HG02610 (cell line): ENCODE measurements at regions not wholly inside any gene's neighbourhood (a gene's known extent, or its start where the extent isn't known, plus 50 kb on each side); places are given as distances from the start of the nearest gene placed in this dataset.

ENCODE experiments used
- ATAC-seq: cut with Tn5 transposase; IDR thresholded peaks from one replicate; pipeline ENCODE4 v1.9.1; 2021; ENCODE audit warnings: mild to moderate bottlenecking, moderate library complexity; ENCODE audit not compliant: unreplicated experiment

- no peak for ATAC-seq
Observed at GRCh38 chr12:92294676-92295440, 149.2 kb upstream of the BTG1 start.

DNA sequence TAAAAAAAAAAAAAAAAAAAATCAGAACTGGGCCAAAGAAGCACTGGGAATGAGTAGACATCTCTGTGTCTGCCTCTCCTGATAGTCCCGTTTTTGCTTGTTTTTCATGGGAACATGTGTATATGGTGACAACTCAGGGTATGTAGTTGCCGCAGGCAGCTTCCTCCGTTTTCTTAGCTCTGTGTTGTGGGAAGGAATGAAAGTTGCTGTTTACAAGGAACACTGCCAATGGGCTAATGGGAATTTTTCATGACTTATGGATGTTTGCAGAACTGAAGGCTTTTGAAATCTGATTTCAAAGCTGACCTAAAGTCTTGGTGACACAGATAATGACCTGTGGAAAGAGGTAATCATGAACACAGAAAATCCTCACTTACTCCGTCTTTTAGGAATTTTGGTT lies 146.4 kb upstream of the BTG1 start:
- no peak for ATAC-seq

GRCh38 chr12:92290886-92291285 lies 145.2 kb upstream of the BTG1 start:
- ATAC-seq, result no peak

DNA sequence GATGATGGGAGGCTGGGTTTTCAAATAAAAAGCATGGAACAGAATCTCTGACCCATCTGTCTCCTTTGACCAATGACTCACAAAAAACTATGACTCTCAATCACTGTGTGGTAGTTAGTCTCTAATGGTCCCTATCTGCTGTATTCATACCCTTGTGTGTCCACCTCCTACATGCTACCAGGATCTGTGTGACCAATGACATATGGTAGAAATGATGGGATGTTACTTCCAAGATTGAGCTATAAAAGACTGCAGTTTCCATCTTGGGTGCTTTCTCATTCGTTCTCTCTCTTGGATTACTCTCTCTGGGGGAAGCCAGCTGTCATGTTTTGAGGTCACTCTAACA lies 144.7 kb upstream of the BTG1 start:
- no peak for ATAC-seq

GRCh38 chr12:92289629-92290349 lies 144.1 kb upstream of the BTG1 start:
- no peak for ATAC-seq

DNA sequence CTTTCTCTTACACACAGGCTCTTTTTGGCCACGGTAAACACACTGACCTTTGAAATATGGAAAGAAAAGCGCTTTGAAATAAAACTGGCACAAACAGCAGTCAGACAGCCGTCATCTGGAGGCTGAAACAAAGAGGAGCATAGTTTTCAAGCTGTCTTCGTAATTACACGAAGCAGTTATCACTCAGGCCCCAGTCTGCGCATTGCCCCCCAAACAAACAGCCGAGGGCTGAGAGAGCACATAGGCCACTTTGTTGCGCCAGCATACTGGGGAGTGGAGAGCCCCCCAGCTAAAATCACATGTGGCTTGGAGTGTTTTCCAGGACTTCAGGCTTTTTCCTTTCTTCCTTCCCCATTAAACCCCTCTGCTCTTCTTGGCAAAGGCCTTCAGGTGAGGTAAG lies 142.9 kb upstream of the BTG1 start:
- ATAC-seq, result no peak

GRCh38 chr12:92278378-92278828 lies 132.8 kb upstream of the BTG1 start:
- no peak for ATAC-seq

DNA sequence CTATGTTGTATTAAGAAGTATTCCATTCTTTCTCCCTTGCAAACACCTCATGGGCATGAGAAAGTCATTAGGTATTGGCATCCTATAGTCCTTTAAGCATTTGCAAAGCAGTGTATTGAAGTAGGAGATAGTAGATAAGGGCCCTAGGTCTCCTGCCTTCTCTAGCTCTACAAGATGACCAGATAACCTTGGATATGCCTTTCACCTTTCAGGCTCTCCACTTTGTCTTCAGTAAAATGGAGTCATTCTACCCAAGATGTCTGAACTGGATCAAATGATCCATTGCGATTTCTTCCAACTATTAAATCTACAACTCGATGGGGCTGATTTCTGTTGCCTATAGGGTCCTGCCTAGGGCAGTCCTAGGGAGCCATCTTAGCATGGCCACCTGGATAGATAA lies 132.1 kb upstream of the BTG1 start:
- no peak for ATAC-seq

GRCh38 chr12:92276276-92276675 lies 130.6 kb upstream of the BTG1 start:
- ATAC-seq, result no peak

DNA sequence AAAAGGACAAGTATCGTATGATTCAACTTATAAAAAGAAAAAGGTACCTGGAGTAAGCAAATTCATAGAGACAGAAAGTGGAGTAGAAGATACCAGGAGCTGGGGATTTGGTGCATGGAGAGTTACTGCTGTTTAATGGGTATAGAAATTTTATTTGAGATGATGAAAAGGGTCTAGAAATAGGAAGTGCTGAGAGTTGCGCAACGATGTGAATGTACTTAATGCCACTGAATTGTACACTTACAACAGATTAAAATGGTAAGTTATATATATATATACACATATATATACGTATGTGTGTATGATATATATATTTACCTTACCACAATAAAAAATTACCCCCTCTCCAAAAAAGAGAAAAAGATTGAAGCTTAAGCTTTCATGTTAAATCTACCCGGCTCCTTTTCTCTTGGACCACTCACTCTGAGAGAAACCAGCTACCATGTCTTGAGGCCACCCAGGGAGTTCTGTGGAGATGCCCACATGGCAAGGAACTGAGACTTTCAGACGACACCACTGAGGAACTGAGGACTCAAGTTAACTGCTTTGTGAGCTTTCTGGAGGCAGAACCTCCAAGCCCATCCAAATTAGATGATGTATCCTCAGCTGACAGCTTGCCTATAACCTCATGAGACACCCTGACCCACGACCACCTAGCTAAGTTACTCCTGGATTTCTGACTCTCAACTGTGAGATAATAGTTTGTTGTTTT lies 130.0 kb upstream of the BTG1 start:
- ATAC-seq, result no peak

- ATAC-seq, result no peak
Observed at GRCh38 chr12:92273076-92273475, 127.4 kb upstream of the BTG1 start.

GRCh38 chr12:92272061-92272964 lies 126.7 kb upstream of the BTG1 start:
- no peak for ATAC-seq

DNA sequence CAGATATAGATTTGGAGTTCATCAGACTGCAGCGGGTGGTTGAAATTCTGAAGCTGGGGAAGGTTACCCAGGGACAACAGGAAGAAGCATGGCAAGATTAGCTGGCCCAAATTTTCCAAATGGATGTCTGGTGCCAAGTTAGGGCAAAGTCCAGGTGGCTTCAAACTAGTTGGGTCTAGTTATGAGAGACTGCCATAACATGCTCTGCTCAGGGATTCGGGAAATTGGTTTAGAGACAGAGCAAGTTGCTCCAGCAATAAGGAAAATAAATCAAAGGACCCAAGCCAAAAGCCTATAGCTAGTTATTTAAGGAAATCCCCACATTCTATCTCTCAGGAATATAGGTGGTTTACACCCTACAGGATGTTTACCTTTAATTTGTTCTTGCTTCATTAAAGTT lies 125.7 kb upstream of the BTG1 start:
- ATAC-seq, result no peak

- ATAC-seq, result no peak
Observed at GRCh38 chr12:92270521-92270920, 124.9 kb upstream of the BTG1 start.

DNA sequence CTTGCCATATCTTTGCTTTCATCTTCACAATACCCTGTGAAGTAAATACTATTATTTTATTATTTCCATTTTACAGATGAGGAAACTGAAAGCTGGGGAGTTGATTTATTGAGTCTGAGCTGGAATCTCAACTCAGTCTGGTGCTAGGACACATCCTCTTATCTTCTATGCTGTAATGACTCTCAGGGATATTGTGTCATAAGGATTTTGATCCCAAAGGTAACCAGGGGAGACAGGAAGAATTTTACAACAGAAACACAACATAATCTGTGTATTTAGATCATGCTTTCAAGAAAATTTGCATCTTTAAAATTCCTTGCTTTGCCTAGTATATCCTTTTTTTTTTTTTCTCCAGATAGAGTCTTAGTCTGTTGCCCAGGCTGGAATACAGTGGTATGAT lies 123.3 kb upstream of the BTG1 start:
- ATAC-seq, result no peak

GRCh38 chr12:92261692-92262091 lies 116.0 kb upstream of the BTG1 start:
- no peak for ATAC-seq

DNA sequence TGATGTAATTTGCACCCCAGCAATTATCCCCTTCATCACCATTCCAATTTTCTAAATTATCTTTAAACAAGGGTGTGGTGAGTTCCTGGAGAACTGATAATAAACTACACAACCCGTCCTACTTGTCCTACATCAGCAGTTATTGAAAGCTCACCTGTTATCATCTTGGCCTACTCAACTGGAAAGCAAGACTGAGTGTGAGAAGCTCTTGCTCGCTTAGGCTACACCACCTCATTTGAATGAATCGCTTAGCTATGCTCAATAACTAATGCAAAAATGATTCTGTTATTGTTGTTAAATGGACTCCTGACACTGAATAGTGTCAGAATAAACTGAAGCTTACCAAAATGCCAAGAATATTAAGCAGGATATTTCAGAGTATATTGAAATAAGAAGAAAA lies 115.4 kb upstream of the BTG1 start:
- ATAC-seq, result no peak

DNA sequence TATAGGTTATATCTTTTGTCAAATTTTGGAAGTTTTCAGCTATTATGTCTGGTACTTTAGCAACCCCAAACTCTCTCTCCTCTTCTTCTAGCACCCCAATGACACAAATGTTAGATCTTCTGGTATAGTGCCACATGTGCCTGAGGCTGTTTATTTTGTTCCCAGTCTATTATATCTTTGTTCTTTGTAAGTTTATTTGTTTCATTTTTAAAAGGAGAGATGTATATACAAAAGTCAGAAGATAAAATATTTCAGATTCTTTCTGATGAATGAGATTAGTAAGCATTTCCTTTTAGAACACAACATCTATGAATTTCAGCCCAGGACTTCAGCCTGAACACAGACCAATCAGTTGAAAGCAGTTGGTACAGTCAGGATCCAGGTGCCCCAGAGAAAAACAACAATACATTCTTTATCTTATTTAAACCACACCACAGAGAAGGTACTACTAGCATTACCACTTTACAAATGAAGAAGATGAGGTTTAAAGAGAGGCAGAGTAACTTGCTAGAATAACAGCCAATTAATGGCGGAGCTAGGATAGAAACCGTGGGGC lies 114.1 kb upstream of the BTG1 start:
- no peak for ATAC-seq

GRCh38 chr12:92259291-92259690 lies 113.6 kb upstream of the BTG1 start:
- no peak for ATAC-seq

GRCh38 chr12:92257261-92257660 lies 111.6 kb upstream of the BTG1 start:
- no peak for ATAC-seq

- ATAC-seq, result no peak
Observed at GRCh38 chr12:92255741-92256140, 110.1 kb upstream of the BTG1 start.
